ENCODE measurements at regions not wholly inside any gene's neighbourhood (a gene's known extent, or its start where the extent isn't known, plus 50 kb on each side); places are given as distances from the start of the nearest gene placed in this dataset.

DNA sequence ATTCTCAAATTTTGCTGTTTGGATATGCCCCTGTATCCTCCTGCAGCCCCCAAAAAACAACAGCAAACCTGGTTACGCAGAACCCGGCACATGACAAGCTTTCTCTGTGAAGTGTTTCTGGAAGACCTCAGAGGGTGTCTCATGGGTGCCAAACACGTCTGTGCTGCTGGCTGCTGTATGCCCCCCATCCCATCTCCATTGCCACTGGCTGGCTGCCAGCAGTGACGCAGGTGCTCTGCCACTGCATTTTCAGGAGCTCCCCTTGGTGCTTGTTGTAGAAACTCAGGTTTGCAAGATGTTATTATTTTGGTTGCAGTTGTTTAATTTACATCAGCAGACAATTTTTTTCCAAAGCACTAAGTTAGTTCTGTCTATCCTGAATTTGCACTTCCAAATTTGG lies 166.4 kb upstream of the FANCL start:
- Histone ChIP-seq H3K9me2 (replicated peaks; ENCODE audit: insufficient read depth, low read length) (no peaks in the 10 kb centered on the region), H3K27ac (ENCODE audit: low read length) (no peak overlapping the region), H3K4me2 (ENCODE audit: low read depth, low read length) (no peak overlapping the region), H3K36me3 (replicated peaks; ENCODE audit: insufficient read depth, low read length) (no peaks in the 10 kb centered on the region), H3F3A (ENCODE audit: insufficient read depth, low read length) (no peaks in the 10 kb centered on the region), H3K4me3 (ENCODE audit: low read length) (no peak overlapping the region), H2AFZ (ENCODE audit: low read length) (no peak overlapping the region), H3K27me3 (replicated peaks; ENCODE audit: insufficient read depth, low read length) (no peaks in the 10 kb centered on the region), H3K9me3 (replicated peaks; ENCODE audit: insufficient read depth, low read length) (no peaks in the 10 kb centered on the region), H3K9ac (ENCODE audit: low read length) (no peak overlapping the region), H3K79me2 (ENCODE audit: low read length) (no peaks in the 10 kb centered on the region), H3K4me1 (ENCODE audit: low read length) (no peaks in the 10 kb centered on the region), H4K20me1 (ENCODE audit: insufficient read depth, low read length) (no peaks in the 10 kb centered on the region)
- DNase-seq: no peak
- TF ChIP-seq EZH2phosphoT487 (IDR thresholded peaks at IDR 0.05; ENCODE audit: low read length): no peak
- TF ChIP-seq EZH2 (optimal IDR thresholded peaks at IDR 0.05; ENCODE audit: low read depth, low read length): no peak

DNA sequence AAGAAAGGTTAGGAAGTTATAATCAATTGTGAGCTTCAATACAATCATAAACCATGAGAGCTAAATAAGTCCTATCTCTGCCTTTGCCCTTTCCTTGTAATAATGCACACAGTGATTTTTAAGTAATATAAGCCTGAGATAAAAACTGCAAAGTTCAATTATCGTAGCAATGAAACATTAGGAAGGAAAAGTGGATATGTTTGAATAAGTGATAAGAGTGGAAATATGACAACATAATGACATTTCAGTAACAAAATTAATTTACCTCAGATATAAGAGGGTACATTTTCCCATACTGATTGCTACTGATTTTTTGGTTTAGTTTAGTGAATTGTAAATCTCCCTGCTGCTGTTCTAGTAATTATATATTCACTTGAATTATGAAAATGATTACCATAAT lies 164.2 kb upstream of the FANCL start:
- no peaks in the 10 kb centered on the region for H3F3A ChIP-seq (ENCODE audit: insufficient read depth, low read length)
- no peak overlapping the region for H3K27ac ChIP-seq (ENCODE audit: low read length)
- no peak overlapping the region for H3K4me2 ChIP-seq (ENCODE audit: low read depth, low read length)
- no peak for DNase-seq
- H3K79me2 ChIP-seq (ENCODE audit: low read length): no peaks in the 10 kb centered on the region
- H3K36me3 ChIP-seq (replicated peaks; ENCODE audit: insufficient read depth, low read length): no peaks in the 10 kb centered on the region
- H2AFZ ChIP-seq (ENCODE audit: low read length): no peak overlapping the region
- H3K27me3 ChIP-seq (replicated peaks; ENCODE audit: insufficient read depth, low read length): no peaks in the 10 kb centered on the region
- H3K9me3 ChIP-seq (replicated peaks; ENCODE audit: insufficient read depth, low read length): no peaks in the 10 kb centered on the region
- H4K20me1 ChIP-seq (ENCODE audit: insufficient read depth, low read length): no peaks in the 10 kb centered on the region
- no peaks in the 10 kb centered on the region for H3K9me2 ChIP-seq (replicated peaks; ENCODE audit: insufficient read depth, low read length)
- no peaks in the 10 kb centered on the region for H3K4me1 ChIP-seq (ENCODE audit: low read length)
- H3K9ac ChIP-seq (ENCODE audit: low read length): no peak overlapping the region
- no peak for TF ChIP-seq EZH2 (optimal IDR thresholded peaks at IDR 0.05; ENCODE audit: low read depth, low read length)
- no peak for TF ChIP-seq EZH2phosphoT487 (IDR thresholded peaks at IDR 0.05; ENCODE audit: low read length)
- TF ChIP-seq, protein P1, sequence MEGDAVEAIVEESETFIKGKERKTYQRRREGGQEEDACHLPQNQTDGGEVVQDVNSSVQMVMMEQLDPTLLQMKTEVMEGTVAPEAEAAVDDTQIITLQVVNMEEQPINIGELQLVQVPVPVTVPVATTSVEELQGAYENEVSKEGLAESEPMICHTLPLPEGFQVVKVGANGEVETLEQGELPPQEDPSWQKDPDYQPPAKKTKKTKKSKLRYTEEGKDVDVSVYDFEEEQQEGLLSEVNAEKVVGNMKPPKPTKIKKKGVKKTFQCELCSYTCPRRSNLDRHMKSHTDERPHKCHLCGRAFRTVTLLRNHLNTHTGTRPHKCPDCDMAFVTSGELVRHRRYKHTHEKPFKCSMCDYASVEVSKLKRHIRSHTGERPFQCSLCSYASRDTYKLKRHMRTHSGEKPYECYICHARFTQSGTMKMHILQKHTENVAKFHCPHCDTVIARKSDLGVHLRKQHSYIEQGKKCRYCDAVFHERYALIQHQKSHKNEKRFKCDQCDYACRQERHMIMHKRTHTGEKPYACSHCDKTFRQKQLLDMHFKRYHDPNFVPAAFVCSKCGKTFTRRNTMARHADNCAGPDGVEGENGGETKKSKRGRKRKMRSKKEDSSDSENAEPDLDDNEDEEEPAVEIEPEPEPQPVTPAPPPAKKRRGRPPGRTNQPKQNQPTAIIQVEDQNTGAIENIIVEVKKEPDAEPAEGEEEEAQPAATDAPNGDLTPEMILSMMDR (IDR thresholded peaks at IDR 0.05; ENCODE audit: low read length): no peak
- no peak overlapping the region for H3K4me3 ChIP-seq (ENCODE audit: low read length)

DNA sequence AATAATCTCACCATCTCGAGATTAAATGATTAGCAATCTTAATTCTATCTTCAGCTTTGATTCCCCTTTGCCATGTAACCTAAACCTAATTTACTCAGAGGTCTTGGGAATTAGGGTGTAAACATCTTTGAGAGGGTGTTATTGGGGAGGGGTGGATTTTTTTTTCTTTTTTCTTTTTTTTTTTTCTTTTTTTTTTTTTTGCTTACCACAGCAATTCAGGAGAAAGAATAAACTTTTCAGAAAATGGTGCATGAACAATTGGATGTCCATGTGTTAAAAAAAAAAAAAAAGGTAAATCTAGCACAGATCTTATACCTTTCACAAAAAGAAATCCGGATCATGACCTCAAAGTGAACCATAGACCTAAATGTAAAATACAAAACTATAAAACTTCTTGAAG lies 160.8 kb upstream of the FANCL start:
- DNase-seq: no peak
- Histone ChIP-seq H4K20me1 (ENCODE audit: insufficient read depth, low read length) (no peaks in the 10 kb centered on the region), H3K4me3 (ENCODE audit: low read length) (no peak overlapping the region), H2AFZ (ENCODE audit: low read length) (no peak overlapping the region), H3F3A (ENCODE audit: insufficient read depth, low read length) (no peaks in the 10 kb centered on the region), H3K4me1 (ENCODE audit: low read length) (no peaks in the 10 kb centered on the region), H3K79me2 (ENCODE audit: low read length) (no peaks in the 10 kb centered on the region), H3K36me3 (replicated peaks; ENCODE audit: insufficient read depth, low read length) (no peaks in the 10 kb centered on the region), H3K27me3 (replicated peaks; ENCODE audit: insufficient read depth, low read length) (no peaks in the 10 kb centered on the region), H3K27ac (ENCODE audit: low read length) (no peak overlapping the region), H3K9me3 (replicated peaks; ENCODE audit: insufficient read depth, low read length) (no peaks in the 10 kb centered on the region), H3K9me2 (replicated peaks; ENCODE audit: insufficient read depth, low read length) (no peaks in the 10 kb centered on the region), H3K4me2 (ENCODE audit: low read depth, low read length) (no peak overlapping the region), H3K9ac (ENCODE audit: low read length) (no peak overlapping the region)
- TF ChIP-seq, protein P1 (IDR thresholded peaks at IDR 0.05; ENCODE audit: low read length): no peak
- TF ChIP-seq EZH2phosphoT487 (IDR thresholded peaks at IDR 0.05; ENCODE audit: low read length): no peak

- no peaks in the 10 kb centered on the region for H3K27me3 ChIP-seq (replicated peaks; ENCODE audit: insufficient read depth, low read length)
- no peak overlapping the region for H3K9ac ChIP-seq (ENCODE audit: low read length)
- H3K9me3 ChIP-seq (replicated peaks; ENCODE audit: insufficient read depth, low read length): no peaks in the 10 kb centered on the region
- no peak for DNase-seq
- no peaks in the 10 kb centered on the region for H3K36me3 ChIP-seq (replicated peaks; ENCODE audit: insufficient read depth, low read length)
- no peak overlapping the region for H3K4me3 ChIP-seq (ENCODE audit: low read length)
- H3K4me2 ChIP-seq (ENCODE audit: low read depth, low read length): no peak overlapping the region
- no peak overlapping the region for H2AFZ ChIP-seq (ENCODE audit: low read length)
- TF ChIP-seq, protein P1 (IDR thresholded peaks at IDR 0.05; ENCODE audit: low read length): no peak
- TF ChIP-seq EZH2 (optimal IDR thresholded peaks at IDR 0.05; ENCODE audit: low read depth, low read length) (no peak), EZH2phosphoT487 (IDR thresholded peaks at IDR 0.05; ENCODE audit: low read length) (no peak)
- H3K4me1 ChIP-seq (ENCODE audit: low read length): no peaks in the 10 kb centered on the region
- H3F3A ChIP-seq (ENCODE audit: insufficient read depth, low read length): no peaks in the 10 kb centered on the region
- no peaks in the 10 kb centered on the region for H4K20me1 ChIP-seq (ENCODE audit: insufficient read depth, low read length)
- H3K9me2 ChIP-seq (replicated peaks; ENCODE audit: insufficient read depth, low read length): no peaks in the 10 kb centered on the region
- H3K27ac ChIP-seq (ENCODE audit: low read length): no peak overlapping the region
- no peaks in the 10 kb centered on the region for H3K79me2 ChIP-seq (ENCODE audit: low read length)
These were observed 157.3 kb upstream of the FANCL start for GRCh38 chr2:58398406-58398805.

Data from MM.1S (cell line).